HG02852 (cell line): ENCODE measurements at regions not wholly inside any gene's neighbourhood (a gene's known extent, or its start where the extent isn't known, plus 50 kb on each side); places are given as distances from the start of the nearest gene placed in this dataset.

ENCODE experiments used
- ATAC-seq: cut with Tn5 transposase; IDR thresholded peaks from one replicate; pipeline ENCODE4 v1.9.1; 2021; ENCODE audit warnings: mild to moderate bottlenecking, moderate library complexity; ENCODE audit not compliant: unreplicated experiment

- no peak for ATAC-seq
These were observed 142.8 kb upstream of the CT83 start for GRCh38 chrX:116605576-116605975.

- no peak for ATAC-seq
These were observed 133.2 kb upstream of the CT83 start for GRCh38 chrX:116596010-116596409.
